ENCODE measurements at regions not wholly inside any gene's neighbourhood (a gene's known extent, or its start where the extent isn't known, plus 50 kb on each side); places are given as distances from the start of the nearest gene placed in this dataset.
"Not testable (repeated sequence)": the region's sequence is repeated elsewhere in the genome, so short reads cannot be mapped to it uniquely, and the experiment has no call there.

DNA sequence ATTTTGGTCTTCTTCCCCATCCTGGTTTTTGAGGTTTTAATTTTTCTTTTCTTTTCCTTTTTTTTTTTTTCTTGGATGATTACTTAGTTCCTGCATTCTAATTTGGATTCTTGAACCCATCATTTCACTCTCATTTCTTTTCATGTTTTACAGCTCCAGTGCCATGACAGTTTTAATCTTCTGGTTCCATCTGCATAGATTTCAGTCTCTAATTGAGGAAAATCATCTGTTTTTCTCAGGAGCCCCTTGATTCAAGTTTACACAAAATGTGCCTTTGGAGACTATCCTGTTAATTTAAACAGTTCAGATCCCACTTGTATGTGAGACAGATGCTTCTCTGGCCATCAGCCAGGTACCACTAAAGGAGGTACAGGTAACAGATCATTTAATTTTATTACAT is 379.9 kb downstream of the PIK3C3 start:
- DNase-seq: no peak

DNA sequence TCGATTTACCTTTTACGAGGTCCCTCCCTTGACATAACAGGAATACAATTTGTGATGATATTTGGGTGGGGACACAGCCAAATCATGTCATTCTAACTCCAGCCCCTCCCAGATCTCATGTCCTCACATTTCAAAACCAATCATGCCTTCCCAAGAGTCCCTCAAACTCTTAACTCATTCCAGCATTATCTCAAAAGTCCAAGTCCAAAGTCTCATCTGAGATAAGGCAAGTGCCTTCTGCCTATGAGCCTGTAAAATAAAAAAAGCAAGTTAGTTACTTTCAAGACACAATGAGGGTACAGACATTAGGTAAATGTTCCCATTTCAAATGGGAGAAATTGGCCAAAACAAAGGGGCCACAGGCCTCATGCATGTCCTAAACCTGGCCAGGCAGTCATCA is 381.1 kb downstream of the PIK3C3 start:
- no peak for DNase-seq

DNA sequence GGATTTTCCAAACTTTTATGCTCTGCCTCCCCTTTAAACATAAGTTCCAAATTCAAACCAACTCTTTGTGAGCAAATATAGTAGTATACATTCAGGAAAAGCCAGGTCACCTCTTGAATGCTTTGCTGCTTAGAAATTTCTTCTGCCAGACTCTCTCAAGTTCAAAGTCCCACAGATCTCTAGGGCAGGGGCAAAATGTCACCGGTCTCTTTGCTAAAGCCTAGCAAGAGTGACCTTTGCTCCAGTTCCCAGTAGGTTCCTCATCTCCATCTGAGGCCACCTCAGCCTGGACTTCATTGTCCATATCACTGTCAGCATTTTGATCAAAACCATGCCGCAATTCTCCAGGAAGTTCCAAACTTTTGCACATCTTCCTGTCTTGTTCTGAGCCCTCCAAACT is 382.3 kb downstream of the PIK3C3 start:
- DNase-seq: not testable (repeated sequence)

DNA sequence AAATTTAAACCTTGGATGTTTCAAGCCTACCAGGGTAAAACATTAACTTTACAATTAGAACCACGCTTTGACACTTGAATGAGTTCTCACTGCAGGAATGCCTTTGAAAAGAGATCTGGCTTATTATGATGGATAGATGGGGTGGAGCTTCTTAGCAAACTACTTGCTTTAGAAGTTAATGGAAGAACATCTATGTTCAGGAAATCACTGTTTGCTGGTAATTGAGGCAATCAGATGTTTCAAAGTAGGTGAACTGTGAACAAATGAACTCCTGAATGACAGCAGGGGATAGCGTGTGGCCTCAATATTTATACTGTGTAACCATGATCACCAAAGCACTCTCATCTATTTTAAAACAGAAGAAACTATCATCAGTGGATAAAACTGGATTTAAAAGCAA is 383.6 kb downstream of the PIK3C3 start:
- no peak for DNase-seq

DNA sequence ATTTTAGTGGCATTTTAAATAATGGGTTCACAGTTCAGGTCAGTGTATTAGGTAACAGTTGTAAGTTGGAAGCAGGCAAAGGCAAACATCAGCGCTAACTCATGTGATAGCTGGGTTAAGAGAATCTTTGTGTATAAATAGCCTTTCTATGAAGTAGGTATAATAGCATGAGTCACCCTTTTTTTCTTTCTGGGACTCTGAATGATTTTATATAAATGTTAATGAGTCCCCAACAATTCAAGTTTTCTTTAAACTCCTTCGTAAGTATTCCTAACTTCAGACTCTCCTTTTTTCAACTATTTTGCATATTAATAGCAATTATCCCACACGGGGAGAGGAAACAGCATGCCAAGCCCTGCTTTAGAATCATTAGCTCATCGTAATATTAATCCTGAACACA is 384.3 kb downstream of the PIK3C3 start:
- no peak for DNase-seq

DNA sequence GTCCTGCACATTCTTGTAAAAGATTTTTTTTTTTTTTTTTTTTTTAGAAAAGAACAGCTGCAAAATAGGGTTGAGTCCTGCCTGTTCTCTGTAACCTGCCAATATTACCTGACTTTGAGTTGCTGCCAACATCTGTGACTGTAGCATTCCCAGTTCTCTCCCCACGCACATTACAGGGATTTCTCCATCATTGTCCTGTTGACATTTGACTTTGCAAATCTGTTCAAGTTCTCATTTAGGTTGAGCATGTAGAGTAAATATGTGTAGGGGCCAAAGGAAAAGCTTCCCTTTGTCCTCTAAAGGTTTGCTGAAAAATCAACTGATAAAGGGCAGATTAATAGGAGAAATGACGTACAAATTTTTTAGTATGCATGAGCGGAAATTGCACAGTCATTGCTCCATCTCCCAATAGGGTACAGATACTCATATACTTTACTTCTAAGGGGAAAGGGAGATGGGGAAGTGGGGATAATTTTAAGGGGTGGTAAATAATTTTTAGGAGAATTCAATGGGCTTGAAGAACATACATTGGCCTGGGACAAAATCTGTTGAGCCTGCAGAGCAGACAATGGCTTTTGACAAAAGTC is 385.5 kb downstream of the PIK3C3 start:
- no peak for DNase-seq

DNA sequence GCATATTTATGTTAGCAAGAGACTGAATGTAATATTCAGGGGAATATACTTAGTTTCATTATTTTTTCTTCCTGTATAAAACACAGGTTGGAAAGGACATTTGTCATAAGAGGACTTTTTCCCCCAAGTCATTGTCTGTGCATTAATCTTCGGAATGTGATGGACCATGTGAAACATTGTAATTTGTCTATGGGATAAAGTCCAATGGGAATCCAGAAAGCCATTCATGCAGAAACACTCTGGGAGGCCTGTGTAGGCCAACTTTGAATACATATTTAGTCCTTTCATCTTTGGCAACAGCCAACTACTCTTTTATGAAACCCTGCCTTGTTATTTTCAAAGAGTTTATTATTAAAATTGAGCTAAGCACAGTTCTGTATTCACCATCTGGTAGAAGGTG is 386.4 kb downstream of the PIK3C3 start:
- DNase-seq: no peak

DNA sequence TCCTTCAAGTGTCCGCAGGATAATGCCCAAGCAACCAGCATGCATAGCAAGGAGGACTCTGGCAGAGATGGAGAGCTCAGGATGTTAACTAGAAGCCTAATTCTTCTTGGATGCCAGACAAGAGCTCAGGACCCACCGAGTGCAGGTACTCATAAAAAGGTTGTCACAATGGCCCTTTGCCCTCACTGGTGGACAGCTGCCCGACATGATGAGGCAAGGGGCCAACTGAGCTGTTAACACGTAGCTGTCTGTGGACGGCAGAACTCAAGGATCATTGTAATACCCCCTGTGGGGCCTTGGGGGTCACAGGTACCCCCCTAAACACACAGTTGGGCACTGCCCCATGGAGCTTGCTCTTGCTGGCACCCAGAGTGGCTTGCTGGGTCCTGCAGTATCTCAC is 393.7 kb downstream of the PIK3C3 start:
- no peak for DNase-seq

DNA sequence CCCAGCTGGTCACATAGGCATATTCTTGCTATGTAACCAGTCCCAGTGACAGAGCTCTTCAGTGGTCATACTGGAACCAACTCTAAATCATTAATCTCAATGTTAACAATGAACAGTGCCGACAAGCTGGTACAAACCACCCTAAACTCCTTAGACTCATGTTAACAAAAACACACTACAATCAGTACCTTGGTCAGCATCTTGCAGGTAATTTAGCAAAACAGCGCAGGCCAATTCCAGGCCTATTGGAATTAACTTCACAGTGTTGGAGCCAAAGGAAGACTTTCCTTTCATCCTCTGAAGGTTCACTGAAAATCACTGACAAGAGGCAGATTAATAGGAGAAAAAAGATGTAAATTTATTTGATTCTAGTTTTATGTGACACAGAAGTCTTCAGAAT is 396.4 kb downstream of the PIK3C3 start:
- no peak for DNase-seq

DNA sequence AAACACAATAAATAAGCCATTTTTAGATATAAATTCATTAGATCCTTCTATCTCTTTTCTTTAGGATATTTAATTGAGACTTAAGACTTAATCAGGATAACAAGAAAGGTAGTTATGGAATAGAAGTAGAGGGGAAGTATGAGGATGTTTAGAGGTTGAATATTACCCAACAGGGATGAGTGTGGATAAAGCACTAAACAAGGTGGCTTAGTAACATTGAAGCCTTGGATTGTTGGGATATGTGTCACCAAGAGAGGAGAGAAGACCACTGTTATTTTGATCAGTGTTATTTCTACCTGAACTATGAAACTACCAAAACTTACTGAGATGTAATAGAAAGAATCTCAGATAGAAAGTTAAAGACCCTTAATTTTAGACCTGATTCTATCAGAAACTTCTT is 405.7 kb downstream of the PIK3C3 start:
- no peak for DNase-seq

DNA sequence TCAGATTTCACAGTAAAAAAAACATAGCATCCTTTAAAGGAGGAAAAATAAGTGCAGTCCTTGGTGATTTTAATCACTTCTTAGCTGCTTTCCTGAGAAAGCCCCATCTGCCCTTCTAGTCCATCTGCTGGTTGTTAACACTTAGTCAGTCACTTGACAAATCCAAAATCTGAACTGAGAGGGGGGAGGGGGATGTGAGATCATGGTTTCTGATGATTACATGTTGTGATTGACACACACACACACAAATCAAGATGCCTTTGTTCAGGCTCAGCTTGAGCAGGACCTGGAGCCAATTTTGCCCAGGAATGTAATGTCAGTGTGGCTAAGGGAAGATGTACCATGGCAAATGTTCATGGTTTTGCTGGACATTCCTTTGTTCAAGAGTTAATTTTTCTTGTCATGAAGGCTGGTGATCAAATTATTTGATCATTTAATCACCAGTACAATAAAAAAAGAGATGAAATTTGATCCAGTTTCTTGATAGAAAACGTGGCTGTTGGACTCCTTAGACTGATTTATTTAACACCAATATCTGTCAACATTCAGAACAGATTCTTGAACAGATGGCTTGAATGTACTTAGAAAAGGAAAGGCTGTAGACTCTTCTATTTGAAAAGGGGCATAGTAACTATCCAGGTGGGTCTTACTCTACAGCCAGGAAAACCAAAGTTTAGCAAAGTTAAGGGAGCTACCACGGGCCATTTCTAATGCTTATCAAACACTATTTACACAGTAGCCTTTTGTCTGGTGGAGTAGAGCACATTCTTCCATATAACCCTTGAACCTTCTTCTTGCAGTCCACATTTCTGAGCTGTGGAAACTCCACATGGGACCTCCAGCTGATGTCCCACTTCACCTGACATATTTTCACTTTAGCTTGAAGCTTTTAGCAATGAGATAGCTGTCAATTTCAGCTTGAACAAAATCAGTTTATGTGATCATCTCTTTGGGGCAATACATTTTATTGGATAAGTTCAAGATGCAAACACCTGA is 408.7 kb downstream of the PIK3C3 start:
- no peak for DNase-seq

DNA sequence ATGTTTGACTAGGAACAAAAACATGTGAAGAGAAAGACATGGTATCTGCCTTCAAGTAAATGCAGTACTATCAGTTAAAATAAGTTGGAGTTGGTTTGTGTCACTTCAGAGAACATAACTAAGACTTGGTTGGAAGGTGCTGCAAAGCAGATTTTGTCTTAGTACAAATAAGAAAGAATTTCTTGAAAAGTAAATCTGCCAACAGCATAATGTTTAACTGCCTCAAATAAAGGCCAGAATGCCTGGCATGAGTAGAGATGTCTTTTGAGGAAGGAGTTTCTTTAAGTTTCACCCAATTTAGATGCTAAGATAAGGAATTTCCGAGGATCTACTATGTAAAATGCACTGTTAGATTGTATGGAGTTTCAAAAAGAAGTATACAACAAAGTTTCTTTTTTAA is 409.7 kb downstream of the PIK3C3 start:
- DNase-seq: no peak

DNA sequence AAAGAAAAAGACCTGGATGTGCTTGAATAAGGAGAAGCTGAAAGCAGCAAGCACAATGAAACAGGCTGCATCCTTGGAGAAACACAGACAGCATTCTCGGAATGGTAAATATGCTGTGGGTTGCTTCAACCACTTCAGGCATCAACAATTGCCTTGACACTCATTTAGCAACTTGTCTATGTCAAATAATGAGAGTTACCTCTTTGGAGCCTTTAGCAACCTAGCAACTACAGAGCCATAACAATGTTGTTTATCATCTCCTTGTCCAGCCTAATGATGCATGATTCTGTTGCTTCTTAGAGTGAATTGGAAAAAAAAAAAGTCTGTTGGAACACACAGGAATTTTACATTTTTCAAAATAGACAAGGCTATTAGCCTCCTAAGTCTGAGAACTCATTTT is 410.6 kb downstream of the PIK3C3 start:
- DNase-seq: no peak

DNA sequence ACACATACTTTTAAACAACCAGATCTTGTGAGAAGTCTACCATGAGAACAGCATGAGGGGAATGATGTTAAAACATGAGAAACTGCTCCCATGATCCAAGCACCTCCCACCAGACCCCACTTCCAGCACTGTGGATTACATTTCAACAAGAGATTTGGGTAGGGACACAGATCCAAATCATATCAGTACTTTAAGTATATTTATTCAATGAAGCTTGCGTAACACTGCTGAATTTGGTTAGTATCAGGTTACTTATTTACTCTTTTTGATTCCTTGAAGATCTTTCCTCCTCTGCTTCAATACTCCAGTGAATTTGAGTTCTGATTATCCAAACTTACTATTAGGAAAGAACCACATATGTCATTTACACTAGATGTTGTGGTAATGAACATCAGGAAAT is 418.6 kb downstream of the PIK3C3 start:
- DNase-seq: no peak

DNA sequence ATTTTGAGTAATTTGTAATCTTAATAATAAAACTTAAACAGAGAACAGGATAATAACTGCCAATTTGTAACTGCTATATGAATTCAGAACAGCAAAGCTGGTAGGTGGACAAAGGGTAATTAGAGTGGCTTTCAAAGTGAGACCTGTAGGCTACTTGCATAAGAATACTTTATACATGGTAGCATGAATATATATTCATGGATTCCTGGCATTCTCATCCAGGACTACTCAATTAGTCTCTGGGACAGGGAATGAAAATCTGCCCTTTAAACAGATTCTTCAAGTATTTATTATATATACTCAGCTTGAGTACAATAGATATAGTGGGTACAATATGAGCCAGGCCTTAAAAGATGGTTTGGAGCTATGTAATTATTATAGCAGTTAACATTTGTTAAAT is 419.9 kb downstream of the PIK3C3 start:
- DNase-seq: no peak

DNA sequence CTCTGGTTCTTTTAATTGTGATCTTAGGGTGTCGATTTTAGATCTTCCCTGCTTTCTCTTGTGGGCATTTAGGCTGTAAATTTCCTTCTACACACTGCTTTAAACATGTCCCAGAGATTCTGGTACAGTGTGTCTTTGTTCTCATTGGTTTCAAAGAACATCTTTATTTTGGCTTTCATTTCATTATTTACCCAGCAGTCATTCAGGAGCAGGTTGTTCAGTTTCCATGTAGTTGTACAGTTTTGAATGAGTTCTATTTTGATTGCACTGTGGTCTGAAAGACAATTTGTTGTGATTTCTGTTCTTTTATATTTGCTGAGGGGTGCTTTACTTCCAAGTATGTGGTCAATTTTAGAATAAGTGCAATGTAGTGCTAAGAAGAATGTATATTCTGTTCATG is 423.8 kb downstream of the PIK3C3 start:
- not testable (repeated sequence) for DNase-seq

DNA sequence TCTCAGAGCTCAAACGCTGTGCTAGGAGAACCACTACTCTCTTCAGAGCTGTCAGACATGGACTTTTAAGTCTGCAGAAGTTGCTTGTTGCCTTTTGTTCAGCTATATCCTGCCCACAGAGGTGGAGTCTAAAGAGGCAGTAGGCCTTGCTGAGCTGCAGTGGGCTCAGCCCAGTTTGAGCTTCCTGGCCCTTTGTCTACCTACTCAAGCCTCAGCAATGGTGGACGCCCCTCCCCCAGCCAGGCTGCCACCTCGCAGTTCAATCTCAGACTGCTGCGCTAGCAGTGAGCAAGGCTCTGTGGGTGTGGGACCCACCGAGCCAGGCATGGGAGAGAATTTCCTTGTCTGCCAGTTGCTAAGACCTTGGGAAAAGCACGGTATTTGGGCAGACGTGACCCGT is 426.2 kb downstream of the PIK3C3 start:
- not testable (repeated sequence) for DNase-seq

DNA sequence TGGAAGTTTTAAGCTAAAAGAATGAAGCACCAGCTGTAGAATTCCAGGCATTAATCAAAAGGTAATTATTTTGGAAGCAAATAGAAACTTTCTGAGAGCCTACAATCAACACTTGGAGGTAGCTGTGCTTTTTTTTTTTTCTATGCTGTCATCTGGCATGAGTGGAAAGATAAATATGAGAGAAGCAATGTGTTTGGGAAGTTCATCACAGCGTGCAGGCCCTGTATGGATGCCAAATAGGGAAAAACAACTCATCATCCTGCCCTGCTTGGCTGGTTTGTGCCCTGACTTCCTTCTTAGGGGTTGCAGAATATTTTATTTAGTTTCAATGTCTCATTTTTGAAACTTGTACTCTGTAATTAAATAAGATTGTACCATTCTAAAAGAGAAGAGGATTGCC is 437.4 kb downstream of the PIK3C3 start:
- no peak for DNase-seq

DNA sequence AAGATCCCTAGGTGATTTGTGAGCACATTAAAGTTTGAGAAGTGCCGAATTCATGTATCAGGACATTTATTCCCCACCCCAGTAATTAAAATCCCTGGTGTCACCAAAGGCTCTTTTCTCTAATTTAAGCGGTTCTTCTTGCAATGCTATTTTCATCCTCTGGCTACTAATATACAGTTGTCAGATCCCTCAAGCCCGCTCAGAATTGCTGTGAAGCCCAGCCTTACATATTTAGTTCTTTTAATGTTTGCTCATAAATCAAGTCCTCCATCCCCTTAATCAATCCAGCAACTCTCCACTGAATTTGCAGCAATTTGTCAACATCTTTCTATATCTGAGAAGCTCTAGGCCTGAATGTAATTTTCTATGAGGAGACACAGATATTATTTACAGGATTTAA is 437.9 kb downstream of the PIK3C3 start:
- no peak for DNase-seq

DNA sequence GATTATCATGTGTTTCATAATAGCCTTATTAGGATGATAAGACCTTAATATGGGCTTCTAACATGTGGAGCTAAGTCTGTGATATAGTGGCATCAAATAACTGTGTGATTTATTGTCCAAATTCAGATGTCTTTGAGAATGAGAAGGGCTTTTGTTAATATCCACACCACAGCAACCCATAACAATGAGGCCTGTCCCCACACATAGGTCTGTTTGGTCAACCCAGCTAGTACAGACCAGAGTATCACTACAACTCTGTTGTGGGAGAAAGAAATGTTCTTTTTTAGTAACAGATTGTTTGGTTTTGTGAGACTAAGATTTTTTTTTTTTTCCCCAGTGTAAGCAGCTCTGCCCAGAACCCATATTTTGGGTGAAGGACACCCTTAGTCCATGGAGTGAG is 439.2 kb downstream of the PIK3C3 start:
- DNase-seq: no peak

DNA sequence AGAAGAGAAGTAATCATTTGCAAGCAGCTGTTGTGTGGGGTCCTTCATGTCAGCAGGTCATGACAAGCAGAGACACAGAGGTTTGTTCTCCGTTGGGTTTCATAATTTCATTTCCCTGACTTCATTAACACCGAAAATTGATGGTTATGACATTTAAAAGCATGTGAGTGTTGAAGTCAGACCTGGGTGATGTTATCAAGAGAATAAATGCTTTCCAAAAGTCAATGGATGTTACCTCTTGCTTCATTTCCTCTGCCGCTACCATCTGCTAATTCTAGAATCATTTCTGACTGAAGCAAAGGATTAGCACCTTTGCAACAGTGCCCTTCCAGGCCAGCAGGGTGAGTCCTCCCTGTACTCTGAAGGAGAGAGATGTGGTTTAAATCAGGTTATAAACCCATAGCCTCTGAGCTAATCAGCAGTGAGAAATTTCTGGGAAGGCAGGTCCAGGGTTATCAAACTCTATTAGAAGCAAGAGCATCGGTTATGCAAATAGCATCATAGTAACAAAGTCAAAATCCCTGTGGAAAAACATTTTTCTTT is 446.2 kb downstream of the PIK3C3 start:
- no peak for DNase-seq

DNA sequence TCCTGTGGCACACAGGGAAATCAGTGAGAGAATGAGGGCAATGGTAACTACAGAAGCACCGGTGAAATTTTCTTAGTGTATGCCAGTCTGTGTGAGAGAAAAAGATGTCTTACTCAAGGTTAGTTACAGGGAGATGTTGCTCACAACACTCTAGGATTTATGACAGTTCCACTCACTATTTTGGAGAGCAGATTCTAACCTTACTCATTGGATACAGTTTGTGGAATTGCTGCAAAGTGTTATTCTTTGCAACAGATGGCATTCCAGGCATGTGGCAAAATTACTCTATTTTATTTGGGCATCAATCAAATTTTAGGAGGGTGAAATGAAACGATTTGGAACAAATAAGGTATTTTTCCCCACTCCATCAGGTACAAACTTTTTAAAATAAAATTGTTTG is 449.1 kb downstream of the PIK3C3 start:
- no peak for DNase-seq

DNA sequence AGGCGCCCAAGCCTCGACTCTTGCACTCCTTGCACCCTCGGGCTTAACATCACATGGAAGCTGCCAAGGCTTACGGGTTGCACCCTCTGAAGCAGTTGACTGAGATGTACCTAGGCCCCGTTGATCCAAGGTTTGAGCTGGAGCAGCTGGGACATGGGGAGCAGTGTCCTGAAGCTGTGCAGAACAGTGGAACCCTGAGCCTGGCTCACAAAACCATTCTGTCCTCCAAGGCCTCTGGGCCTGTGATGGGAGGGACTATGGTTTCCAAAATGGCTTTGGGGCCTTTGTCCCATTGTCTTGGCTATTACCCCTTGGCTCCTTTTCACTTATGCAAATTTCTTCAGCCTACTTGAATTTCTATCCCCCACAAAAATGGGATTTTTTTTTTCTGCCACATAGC is 454.0 kb downstream of the PIK3C3 start:
- DNase-seq: no peak

DNA sequence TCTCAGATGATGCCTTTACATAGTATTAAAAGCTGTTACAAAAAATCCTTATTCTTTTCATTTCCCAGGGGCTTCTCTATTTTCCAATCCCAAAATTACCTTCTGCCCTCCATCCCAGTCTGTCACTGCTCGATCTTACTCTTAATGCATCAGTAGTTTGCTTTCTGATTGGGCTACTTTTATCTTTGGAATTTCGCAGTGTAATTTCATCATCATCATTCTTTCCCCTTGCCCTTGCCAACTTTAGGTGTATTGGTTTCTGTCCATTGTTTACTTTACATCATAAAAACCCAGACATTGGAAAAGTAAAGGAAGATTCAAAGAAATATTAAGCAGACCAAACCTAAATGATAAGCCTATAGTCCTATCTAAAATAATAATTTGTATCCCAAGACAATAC is 457.2 kb downstream of the PIK3C3 start:
- DNase-seq: no peak

Data from suppressor macrophage treated with lipopolysaccharide for 1 hour (primary cell).